BLaER1 treated with 17β-estradiol and CSF1 and Interleukin-3, amounts not matched to agents 10 nM and 100 nM (cell line): ENCODE measurements at regions not wholly inside any gene's neighbourhood (a gene's known extent, or its start where the extent isn't known, plus 50 kb on each side); places are given as distances from the start of the nearest gene placed in this dataset.
"Not testable (repeated sequence)": the region's sequence is repeated elsewhere in the genome, so short reads cannot be mapped to it uniquely, and the experiment has no call there.

Source experiments
- H3K27ac ChIP-seq, 11 experiments: shearing (Covaris generic); formaldehyde crosslinking; 2 replicates each; pipeline ENCODE4 v1.8.1; 2022
- H3K27me3 ChIP-seq, 11 experiments: shearing (Covaris generic); formaldehyde crosslinking; 2 replicates each; pipeline ENCODE4 v1.8.1; 2022
- H3K36me3 ChIP-seq, 11 experiments: shearing (Covaris generic); formaldehyde crosslinking; 2 replicates each; pipeline ENCODE4 v1.8.1; 2022
- H3K4me1 ChIP-seq, 10 experiments: shearing (Covaris generic); formaldehyde crosslinking; 2 replicates each; pipeline ENCODE4 v1.8.1; 2022
- H3K4me2 ChIP-seq, 11 experiments: shearing (Covaris generic); formaldehyde crosslinking; 2 replicates each; pipeline ENCODE4 v1.8.1; 2022
- H3K4me3 ChIP-seq, 10 experiments: shearing (Covaris generic); formaldehyde crosslinking; 2 replicates each; pipeline ENCODE4 v1.8.1; 2022
- H3K9ac ChIP-seq, 11 experiments: shearing (Covaris generic); formaldehyde crosslinking; 2 replicates each; pipeline ENCODE4 v1.8.1; 2022
- H3K9me3 ChIP-seq, 11 experiments: shearing (Covaris generic); formaldehyde crosslinking; replicated peaks in 1 of 11; 2 replicates each; pipeline ENCODE4 v1.8.1; 2022
- H4K20me1 ChIP-seq, 11 experiments: shearing (Covaris generic); formaldehyde crosslinking; 2 replicates each; pipeline ENCODE4 v1.8.1; 2022
- Cebpa-rat ChIP-seq, 11 experiments: shearing (Covaris generic); IDR thresholded peaks; 2 replicates each; pipeline ENCODE4 v1.8.1; 2022

DNA sequence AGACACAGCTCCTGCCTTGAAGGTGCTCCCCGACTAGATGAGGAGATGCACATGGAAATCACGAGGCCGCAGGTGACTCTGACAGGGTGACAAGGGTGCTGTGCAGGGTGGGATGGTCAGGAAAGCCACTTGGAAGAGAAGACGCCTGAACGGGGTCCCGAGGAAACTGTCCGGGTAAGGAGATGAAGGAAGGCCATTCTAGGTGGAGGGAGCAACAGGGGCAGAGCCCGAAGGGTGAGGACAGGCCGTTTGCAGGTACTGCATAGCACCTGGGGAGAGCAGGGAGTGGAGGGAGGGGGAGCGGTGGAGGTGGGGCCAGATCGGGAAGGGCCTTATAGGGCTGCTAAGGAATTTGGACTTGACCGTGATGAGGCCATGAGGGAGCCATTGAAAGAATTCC is 105.6 kb upstream of the DLG1 start:
- no peak for TF ChIP-seq Cebpa-rat (IDR thresholded peaks at IDR 0.05)
- Histone ChIP-seq H3K4me3 (no peak overlapping the region), H3K4me1 (peaks cover 0 to 17% (median 7%) of the 10 kb centered on the region in 10 experiments; a peak in 10 of 20 replicates), H3K4me2 (no peak overlapping the region), H3K9me3 (peaks cover 0 to 4% (median under 1%) of the 10 kb centered on the region in 11 experiments; a peak in 12 of 22 replicates), H4K20me1 (no peaks in the 10 kb centered on the region), H3K36me3 (no peaks in the 10 kb centered on the region), H3K27me3 (no peaks in the 10 kb centered on the region), H3K9ac (no peak overlapping the region), H3K27ac (no peak overlapping the region)

DNA sequence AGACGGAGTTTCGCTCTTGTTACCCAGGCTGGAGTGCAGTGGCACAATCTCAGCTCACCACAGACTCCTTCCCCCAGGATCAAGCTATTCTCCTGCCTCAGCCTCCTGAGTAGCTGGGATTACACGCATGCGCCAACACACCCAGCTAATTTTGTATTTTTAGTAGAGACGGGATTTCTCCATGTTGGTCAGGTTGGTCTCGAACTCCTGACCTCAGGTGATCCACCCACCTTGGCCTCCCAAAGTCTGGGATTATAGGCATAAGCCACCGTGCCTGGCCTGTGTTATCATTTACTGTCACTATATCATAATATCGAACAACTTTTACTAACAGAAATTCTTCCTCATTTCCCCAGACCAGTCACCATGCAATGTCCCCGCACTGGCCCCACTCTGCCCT is 104.0 kb upstream of the DLG1 start:
- not testable (repeated sequence) for H3K27me3 ChIP-seq, H3K36me3 ChIP-seq, H3K4me2 ChIP-seq, H3K27ac ChIP-seq, H3K9ac ChIP-seq, H3K4me3 ChIP-seq, H3K9me3 ChIP-seq, H4K20me1 ChIP-seq
- peaks cover 2 to 12% (median 5%) of the 10 kb centered on the region in 10 experiments; a peak in 13 of 20 replicates for H3K4me1 ChIP-seq

DNA sequence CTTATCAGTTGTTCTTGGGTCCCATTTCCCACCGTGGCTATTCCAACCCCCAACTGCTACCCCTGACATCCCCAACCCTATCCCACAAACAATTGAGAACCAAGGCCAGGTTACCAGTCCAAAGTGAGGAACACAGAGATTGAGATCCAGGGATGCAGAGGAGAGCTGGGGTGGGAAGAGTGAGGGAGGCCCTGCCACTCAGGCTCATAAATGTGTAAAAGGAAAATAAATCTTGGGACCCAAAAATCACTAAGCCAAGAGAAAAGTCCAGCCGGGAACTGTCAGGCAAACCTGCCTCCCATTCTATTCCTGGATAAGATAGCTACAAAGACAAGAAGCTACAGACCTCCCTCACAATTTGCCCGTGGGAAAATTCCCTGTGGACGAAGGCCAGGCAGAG is 101.1 kb upstream of the DLG1 start:
- H4K20me1 ChIP-seq: no peaks in the 10 kb centered on the region
- H3K4me3 ChIP-seq: no peak overlapping the region
- H3K4me1 ChIP-seq: peaks cover 0 to 12% (median 0%) of the 10 kb centered on the region in 10 experiments; a peak in 5 of 20 replicates
- H3K27ac ChIP-seq: no peak overlapping the region
- H3K9me3 ChIP-seq: no peaks in the 10 kb centered on the region
- TF ChIP-seq Cebpa-rat (IDR thresholded peaks at IDR 0.05): no peak
- H3K9ac ChIP-seq: no peak overlapping the region
- H3K4me2 ChIP-seq: no peak overlapping the region
- no peaks in the 10 kb centered on the region for H3K36me3 ChIP-seq
- H3K27me3 ChIP-seq: no peaks in the 10 kb centered on the region

DNA sequence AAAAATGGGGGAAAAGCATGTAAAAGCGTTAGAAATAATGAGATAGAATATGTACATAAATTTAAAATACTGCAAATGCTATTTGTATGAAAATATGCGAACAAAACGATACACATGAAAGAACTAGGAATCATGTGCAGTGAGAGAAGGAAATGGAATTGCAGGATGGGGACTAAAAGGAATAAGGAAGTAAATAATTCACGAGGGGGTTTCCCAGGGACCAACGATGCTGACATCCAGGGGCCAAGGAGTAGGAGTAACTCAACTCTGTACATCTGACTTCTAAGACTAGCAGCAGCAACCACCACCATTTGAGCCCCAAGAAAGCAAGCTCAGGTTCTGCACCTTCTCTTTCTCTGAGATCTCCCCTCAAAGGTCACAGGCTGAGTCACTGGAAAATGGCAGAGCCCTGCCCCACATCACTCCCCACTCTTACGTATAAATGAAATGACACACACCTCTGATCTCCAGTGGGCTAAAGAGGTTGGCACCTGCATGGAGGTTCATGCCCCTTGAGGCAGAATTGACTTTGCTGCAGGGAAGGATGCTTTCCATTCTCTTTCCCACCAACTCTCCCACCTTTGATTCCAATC is 100.0 kb upstream of the DLG1 start:
- H3K36me3 ChIP-seq: no peaks in the 10 kb centered on the region
- H3K27me3 ChIP-seq: no peaks in the 10 kb centered on the region
- H4K20me1 ChIP-seq: no peaks in the 10 kb centered on the region
- H3K27ac ChIP-seq: no peak overlapping the region
- peaks cover 0 to 12% (median 0%) of the 10 kb centered on the region in 10 experiments; a peak in 5 of 20 replicates for H3K4me1 ChIP-seq
- H3K4me2 ChIP-seq: peak overlapping the region in 3 of 11 experiments; percentile 37 to 59 (median 48); a peak in 5 of 22 replicates
- H3K9me3 ChIP-seq: no peaks in the 10 kb centered on the region
- H3K4me3 ChIP-seq: no peak overlapping the region
- no peak overlapping the region for H3K9ac ChIP-seq
- TF ChIP-seq Cebpa-rat (IDR thresholded peaks at IDR 0.05): no peak

- no peak overlapping the region for H3K4me3 ChIP-seq
- no peaks in the 10 kb centered on the region for H3K36me3 ChIP-seq
- TF ChIP-seq Cebpa-rat (IDR thresholded peaks at IDR 0.05): no peak
Observed at GRCh38 chr3:197397838-197398237, 99.4 kb upstream of the DLG1 start.

DNA sequence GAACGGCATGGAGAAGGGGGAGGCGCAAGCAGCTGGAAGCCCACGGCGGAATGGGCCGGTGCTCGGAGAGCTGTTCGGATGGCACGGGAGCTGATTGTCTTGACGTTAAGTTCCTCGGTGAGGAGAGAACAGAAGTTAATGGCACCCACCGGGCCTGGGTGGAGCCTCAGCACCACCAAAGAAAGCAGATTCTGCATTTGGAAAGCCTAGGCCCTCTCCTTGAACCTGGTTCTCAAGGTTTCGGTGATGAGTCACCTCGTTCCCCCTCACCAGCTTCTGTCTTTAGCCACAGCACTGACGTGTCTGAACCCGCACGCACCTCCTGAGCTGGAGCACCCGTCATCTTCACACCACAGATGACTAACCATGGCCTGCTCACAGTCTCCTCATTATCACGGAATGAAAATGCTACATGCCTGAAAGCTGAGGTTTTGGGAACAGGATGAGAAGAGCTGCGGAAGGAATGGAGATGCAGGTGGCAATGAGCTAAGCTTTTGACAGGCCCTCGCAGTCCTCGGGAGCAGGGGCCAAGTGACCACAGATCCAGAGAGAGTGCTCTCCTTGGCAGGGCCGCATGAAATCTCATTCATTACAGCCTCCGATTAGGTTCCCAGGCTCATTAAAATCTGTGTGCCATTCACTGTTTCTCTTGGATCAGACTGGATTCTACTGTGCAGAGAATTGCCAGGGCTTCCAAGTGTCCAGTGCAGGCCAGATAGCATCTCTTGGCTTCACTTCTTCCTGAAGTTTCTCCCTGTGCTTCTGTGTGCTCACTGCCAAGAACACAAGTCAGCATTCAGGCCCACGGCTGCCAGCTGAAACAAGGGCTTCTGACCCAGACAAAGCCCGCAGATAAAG is 96.3 kb upstream of the DLG1 start:
- H3K4me3 ChIP-seq: no peak overlapping the region

More at GRCh38 chr3:197397838-197398237, 99.4 kb upstream of the DLG1 start:
- Histone ChIP-seq H3K4me1 (peaks cover 0 to 12% (median 4%) of the 10 kb centered on the region in 10 experiments; a peak in 10 of 20 replicates), H3K9me3 (no peaks in the 10 kb centered on the region), H3K27me3 (no peaks in the 10 kb centered on the region), H3K4me2 (peak overlapping the region in 2 of 11 experiments; percentile 48 to 59; a peak in 2 of 22 replicates), H4K20me1 (no peaks in the 10 kb centered on the region), H3K27ac (no peak overlapping the region), H3K9ac (no peak overlapping the region)

GRCh38 chr3:197394126-197394463 is 95.7 kb upstream of the DLG1 start:
- H3K9ac ChIP-seq, H3K27ac ChIP-seq: not testable (repeated sequence)

More for the DNA sequence above, 96.3 kb upstream of the DLG1 start:
- Histone ChIP-seq H4K20me1 (no peaks in the 10 kb centered on the region), H3K27me3 (no peaks in the 10 kb centered on the region), H3K9me3 (peaks cover 0 to 4% (median 0%) of the 10 kb centered on the region in 11 experiments; a peak in 5 of 22 replicates), H3K4me2 (no peak overlapping the region), H3K4me1 (peaks cover 0 to 12% (median 7%) of the 10 kb centered on the region in 10 experiments; a peak in 10 of 20 replicates), H3K36me3 (no peaks in the 10 kb centered on the region), H3K9ac (no peak overlapping the region), H3K27ac (no peak overlapping the region)
- TF ChIP-seq Cebpa-rat (IDR thresholded peaks at IDR 0.05): no peak

DNA sequence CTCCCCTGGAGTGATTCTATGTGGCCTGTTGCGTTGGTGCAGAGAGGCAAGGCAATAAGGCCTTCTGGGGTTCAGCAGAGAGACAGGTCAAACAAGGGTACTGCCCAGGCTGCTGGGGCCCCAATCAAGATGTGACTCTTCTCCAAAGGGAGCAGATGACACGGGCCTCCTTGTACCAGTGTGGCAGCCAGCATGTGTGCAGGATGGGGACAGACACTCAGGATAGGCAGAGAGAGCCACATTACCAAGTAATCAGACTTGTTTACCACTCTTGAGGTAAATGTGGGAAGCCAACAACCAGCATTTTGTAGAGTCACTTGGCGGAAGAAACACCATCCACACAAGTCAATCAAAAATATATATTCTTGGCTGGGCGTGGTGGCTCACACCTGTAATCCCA is 95.3 kb upstream of the DLG1 start:
- Histone ChIP-seq H3K9me3 (peaks cover 0 to 10% (median under 1%) of the 10 kb centered on the region in 11 experiments; a peak in 5 of 22 replicates), H3K4me2 (no peak overlapping the region), H3K27me3 (no peaks in the 10 kb centered on the region), H4K20me1 (no peaks in the 10 kb centered on the region), H3K9ac (no peak overlapping the region), H3K4me1 (peaks cover 0 to 10% (median 7%) of the 10 kb centered on the region in 10 experiments; a peak in 10 of 20 replicates), H3K4me3 (no peak overlapping the region), H3K36me3 (no peaks in the 10 kb centered on the region), H3K27ac (no peak overlapping the region)
- no peak for TF ChIP-seq Cebpa-rat (IDR thresholded peaks at IDR 0.05)

More at GRCh38 chr3:197394126-197394463, 95.7 kb upstream of the DLG1 start:
- H3K4me2 ChIP-seq, H3K27me3 ChIP-seq, H3K36me3 ChIP-seq, H3K4me3 ChIP-seq, H3K9me3 ChIP-seq, H4K20me1 ChIP-seq: not testable (repeated sequence)
- H3K4me1 ChIP-seq: peaks cover 0 to 12% (median 7%) of the 10 kb centered on the region in 10 experiments; a peak in 10 of 20 replicates

DNA sequence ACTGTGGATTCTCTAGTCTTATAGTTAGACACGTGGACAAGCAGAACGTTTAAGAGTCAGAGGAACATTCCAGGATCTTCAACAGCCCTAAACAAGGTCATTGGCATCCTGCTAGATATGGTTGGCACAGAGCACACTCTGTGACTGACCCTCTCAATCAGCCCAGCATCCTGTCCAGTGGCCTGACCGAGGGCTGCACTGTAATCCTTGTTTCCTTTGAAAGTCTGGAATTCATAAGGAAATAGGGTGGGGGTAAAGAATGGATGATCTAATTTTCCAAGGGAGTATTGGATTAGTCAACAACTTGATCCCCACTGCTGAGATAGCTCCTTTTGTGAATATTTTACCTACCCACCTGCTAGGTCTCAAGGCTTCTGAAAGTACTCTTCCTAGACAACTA is 94.5 kb upstream of the DLG1 start:
- Histone ChIP-seq H3K4me3 (no peak overlapping the region), H3K4me2 (peak overlapping the region in 4 of 11 experiments; percentile 12 to 32 (median 25); a peak in 6 of 22 replicates), H4K20me1 (no peaks in the 10 kb centered on the region), H3K9ac (no peak overlapping the region), H3K36me3 (no peaks in the 10 kb centered on the region), H3K27me3 (no peaks in the 10 kb centered on the region), H3K9me3 (peaks cover 0 to 10% (median 4%) of the 10 kb centered on the region in 11 experiments; a peak in 8 of 22 replicates), H3K4me1 (peaks cover 0 to 9% (median 6%) of the 10 kb centered on the region in 10 experiments; a peak in 8 of 20 replicates), H3K27ac (no peak overlapping the region)
- no peak for TF ChIP-seq Cebpa-rat (IDR thresholded peaks at IDR 0.05)
